NOMO-1 treated with DMSO at 0.1 percent for 48 hours (cell line): ENCODE measurements at regions not wholly inside any gene's neighbourhood (a gene's known extent, or its start where the extent isn't known, plus 50 kb on each side); places are given as distances from the start of the nearest gene placed in this dataset.

Source experiments
- DNase-seq: peaks from one replicate; lab custom pipeline; 2025; ENCODE audit not compliant: unreplicated experiment; lab: John Stamatoyannopoulos, UW

DNA sequence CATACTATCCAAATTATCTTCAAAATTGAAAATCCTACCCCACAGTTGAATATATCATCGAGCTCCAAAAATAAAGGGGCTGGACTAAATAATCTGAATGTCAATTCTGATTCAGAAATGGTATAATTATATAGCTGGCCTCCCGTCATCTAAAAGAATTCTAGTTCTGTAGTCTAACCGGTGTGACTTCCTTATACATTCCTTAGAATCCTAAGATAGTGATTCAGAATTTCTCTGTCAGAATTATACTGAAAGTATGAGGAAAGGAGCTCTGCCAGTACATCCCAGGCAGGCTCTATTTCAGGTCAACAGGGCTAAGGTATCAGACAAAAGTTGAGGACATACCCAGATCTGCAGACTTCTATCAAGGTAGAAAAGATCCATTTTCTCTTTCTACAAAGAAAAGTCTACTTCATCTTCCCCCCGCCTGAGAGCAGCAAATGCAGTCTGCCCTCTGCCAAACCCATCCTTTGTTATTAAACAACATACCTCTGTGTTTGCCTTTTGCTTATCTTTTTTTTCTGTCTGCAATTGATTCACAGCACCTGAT, 128.5 kb downstream of the METTL4 start:
- DNase-seq = no peak

DNA sequence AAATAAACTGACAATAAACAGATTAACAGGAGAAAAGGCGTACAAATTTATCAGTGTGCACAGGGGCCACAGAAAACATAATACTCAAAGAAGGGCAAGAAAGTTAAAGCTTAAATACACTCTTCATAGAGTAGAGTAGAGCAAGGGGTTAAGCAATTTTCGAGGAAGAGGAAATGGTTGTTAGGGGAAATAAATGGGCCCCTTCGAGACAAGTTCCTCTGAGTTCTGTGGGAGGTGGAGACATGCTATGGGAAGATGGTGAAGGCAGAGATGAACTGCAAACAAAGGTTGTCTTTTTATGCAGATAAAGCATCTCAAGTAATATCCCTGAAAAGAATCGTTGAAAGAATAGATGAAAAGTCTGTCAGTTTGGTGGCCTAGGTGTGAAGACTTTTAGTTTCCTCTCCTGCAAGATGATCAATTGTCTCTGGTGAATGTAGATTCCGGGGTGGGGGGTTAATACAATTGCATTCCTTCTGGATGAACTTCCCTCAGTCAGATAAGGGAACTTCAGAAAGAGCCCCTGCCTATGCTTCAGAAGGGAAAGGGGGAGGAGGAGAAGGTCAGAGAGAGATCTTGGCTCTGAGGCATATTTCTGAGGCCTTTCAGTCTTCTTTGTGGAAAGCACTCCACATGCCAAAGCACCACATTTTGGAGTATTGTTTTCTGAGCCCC, 127.0 kb downstream of the METTL4 start:
- peak; percentile 71 for DNase-seq

DNA sequence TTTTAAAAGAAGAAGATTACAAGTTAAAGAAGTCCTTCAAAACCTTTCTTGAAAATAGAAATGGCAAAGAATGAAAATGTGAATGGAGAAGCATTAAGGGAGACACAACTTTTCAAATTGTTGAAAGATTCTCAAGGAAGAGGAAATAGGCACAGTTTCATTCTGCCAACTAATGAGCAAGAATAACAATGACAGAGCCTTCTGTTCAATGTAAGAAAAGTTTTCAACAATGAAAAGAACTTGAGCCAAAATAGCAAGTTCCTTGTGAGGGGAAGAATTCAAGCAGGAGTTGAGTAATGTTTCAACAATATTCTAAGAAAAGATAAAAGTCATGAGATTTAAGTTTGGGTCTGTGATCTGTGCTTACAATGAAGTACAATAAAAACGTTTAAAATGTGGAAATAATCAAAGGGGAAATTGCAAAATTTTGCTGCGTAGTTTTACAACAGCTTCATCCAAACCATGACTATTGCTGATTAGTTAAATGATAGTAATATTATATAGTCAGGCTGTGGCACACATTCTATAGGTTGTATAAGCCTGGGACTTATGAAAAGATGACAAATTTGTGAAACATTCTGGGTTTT, 122.6 kb downstream of the METTL4 start:
- peak; percentile 81 for DNase-seq

DNA sequence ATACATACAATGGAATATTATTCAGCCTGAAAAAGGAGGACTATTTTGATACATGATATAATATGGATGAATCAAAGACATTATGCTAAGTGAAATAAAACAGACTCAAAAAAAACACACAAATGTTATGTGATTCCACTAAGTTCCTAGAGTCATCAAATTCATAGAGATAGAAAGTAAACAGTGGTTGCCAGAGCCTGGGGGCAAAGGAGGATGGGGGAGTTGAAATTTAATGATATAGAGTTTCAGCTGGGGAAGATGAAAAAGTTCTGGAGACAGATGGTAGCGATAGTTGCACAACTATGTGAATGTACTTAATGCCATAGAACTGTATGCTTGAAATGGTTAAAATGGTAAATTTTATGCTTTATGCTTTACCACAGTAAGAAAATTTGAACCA, 119.7 kb downstream of the METTL4 start:
- no peak for DNase-seq

DNA sequence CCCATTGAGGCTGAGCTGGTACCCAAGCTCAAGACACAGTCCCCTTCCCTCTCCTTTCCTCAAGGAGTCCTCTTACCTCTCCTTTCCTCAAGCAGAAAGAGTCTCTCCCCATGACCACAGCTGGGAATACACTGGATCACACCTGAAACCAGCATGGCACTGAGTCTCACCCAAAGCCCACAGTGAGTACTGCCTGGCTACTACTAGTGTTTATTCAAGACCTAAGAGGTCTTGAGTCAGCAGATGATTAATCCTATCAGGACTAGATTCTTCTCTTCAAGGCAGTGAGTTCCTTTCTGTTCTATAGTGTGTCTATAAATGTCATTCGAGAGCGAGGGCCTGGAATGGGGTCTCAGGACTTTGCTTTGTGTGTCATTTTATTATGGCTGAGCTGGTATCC, 111.4 kb downstream of the METTL4 start:
- DNase-seq = no peak

DNA sequence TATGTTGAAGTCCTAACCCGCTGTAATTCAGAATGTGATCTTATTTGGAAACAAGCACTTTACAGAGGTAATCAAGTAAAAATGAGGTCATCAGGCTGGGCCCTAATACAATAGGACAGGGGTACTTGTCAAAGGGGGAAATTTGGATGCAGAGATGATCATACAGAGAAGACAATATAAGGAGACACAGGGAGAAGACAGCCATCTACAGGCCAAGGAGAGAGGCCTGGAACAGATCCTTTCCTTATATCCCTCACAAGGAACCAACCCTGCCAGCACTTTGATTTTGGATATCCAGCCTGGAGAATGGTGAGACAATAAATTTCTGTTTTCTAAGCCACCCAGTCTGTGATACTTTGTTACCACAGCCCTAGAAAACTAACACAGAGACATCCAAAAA, 104.3 kb downstream of the METTL4 start:
- no peak for DNase-seq

DNA sequence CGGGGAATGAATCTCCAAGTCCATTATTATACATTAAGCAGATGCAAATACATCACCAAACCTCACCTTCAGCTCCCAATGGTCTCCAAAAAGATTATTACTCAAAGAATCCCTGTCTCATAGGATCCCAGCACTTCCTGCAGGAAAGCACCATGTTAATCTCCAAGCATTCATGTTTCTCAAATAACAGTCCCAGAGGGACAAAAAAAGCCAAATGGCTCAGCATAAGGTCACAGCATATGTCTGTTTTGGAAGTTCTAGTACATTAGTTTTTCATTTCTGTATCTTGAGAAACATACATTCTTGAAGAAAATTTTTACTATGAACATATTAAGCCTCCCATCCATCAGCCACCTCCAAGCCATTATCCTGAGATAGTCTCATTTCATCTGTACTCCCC, 103.3 kb downstream of the METTL4 start:
- no peak for DNase-seq

DNA sequence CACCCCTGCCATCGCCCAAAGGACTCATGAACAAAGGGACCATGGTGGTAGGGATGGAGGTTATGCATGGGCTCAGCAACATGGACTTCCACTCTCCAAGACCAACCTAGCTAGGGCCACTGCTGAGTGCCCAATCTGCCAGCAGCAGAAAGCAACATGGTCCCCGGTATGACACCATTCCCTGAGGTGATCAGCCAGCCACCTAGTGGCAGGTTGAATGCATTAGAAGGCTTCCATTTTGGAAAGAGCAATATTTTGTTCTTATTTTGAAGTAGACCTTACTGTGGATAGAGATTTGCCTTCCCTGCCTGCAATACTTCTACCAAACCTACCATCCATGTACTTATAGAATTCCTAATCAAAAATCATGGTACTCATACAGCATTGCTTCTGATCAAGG, 99.8 kb downstream of the METTL4 start:
- no peak for DNase-seq

DNA sequence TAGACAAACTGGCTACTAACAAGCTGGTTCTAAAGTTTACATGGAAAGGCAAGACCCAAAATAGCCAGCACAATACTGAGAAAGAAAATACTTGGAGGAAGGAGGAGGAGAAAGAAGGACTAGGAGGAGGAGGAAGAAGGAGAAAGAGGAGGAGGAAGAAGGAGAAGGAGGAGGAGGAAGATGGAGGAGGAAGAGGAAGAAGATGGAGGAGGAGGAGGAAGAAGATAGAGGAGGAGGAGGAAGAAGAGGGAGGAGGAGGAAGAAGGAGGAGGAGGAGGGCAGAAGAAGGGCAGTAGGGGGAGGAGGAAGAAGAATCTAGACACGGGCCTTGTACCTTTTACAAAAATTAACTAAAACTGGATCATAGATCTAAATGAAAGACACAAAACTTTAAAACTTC, 92.6 kb downstream of the METTL4 start:
- DNase-seq = no peak

DNA sequence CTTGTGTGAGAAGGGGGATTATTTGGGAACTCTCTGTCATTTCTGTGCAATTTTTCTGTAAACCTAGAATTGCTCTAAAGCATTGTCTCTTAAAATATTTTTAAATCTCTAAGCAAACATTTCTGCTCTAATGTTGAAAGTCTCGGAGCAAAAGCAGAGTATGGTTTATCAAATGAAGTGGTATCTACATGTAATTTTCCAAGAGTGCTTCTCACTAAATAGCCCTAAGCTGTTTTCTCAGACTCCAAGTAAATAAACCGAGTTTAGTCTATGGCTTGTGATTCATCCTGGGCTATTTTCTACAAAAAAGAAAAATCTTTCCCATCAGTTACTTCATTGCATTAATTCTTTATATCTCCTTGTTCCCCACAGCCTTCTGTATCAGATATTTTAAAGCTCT, 90.8 kb downstream of the METTL4 start:
- DNase-seq = no peak

DNA sequence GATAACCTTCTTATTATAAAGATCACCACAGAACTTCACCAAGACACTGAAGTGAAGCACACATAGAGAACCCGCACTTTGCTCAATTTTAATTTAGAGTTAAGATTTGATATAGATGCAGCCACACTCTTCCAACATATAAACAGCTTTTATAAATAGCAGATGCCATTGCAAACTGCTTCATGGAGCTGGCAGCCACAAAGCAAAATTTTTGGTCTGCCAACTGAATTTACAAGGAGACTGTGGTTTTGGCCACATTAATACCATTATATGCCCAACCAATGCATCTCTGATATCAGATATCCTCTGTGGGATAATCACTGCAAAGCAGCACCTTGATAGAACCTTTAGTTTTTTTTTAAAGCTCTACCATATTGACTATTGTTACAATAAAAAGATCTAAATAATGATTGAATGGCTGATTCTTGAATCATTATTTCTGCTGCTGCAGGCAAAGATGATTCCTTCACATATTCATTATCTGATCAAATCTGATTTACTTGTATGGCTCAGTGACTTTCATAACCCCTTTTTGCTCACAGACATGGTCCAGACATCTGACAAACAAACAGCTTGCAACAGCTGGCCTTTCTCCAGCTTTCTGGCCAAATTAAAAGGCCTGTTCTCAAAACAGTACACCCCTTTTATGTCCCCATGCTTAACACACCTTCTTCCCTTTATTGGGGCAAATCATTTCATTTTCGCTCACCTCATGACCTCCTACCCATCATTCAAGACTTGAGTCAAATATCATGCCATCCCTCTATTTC, 88.4 kb downstream of the METTL4 start:
- no peak for DNase-seq

DNA sequence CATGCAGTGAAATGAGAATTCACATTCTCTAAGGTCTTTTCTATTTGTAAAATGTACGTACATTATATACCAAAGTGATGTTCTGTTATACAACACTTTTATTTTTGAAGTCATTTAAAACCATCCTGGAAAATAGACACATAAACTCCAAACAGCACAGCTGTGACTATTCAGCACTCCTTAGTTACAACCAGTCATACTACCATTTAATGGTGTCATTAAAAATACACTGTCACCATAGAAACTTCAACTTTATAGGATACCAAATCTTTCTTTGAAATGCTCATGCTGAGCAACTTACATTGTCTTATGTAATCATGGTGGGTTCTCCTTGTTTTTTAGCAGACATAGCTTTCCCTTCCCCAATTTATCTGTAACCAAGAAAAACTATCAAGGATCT, 85.3 kb downstream of the METTL4 start:
- DNase-seq = no peak

DNA sequence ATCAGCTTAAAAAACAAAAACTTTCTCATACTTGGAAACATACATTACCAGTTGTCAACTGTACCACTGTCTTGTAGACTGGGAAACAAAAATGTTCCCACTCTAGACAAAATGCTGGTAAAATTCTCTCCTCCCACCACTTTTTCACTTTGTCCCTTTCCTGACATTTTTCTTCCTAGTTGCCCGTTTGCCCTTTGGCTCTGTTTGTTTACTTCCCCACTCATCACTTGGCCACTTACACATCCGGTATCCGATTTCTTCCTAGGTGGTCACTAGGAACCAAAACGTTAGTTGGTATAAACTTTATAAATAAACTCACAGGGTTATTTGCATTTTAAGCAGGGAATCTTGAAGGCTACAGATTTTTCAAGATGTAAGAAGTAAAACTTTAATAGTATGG, 84.9 kb downstream of the METTL4 start:
- no peak for DNase-seq
